OCI-LY3 (cell line): ENCODE measurements at regions not wholly inside any gene's neighbourhood (a gene's known extent, or its start where the extent isn't known, plus 50 kb on each side); places are given as distances from the start of the nearest gene placed in this dataset.

Experiments
- H2AFZ ChIP-seq: fragments of 200-600, 300-600 bp; shearing (Covaris generic); 2 replicates; pipeline ENCODE4 v1.6.0; 2014; ENCODE audit warnings: antibody characterized with exemption, low read depth, low read length
- H3K27ac ChIP-seq: fragments of 200-600, 300-600 bp; sonication (generic); 2 replicates; pipeline ENCODE4 v1.5.1; 2014; ENCODE audit warnings: mild to moderate bottlenecking, low read length, moderate library complexity, mixed read lengths
- H3K27me3 ChIP-seq: fragments of 200-600, 300-600 bp; sonication (generic); 2 replicates; pipeline ENCODE4 v1.6.1; 2014; ENCODE audit warnings: low read depth, low read length, mixed read lengths
- H3K36me3 ChIP-seq: fragments of 200-600, 300-600 bp; sonication (generic); replicated peaks from 2 replicates; pipeline ENCODE3; 2014; ENCODE audit warnings: low read depth, low read length, mixed read lengths
- H3K4me1 ChIP-seq: fragments of 300-600, 200-600 bp; sonication (generic); 2 replicates; pipeline ENCODE4 v1.6.1; 2014; ENCODE audit warnings: low read length, mixed read lengths
- H3K4me2 ChIP-seq: fragments of 200-600, 300-600 bp; sonication (generic); 2 replicates; pipeline ENCODE4 v1.6.1; 2014; ENCODE audit warnings: low read length, mixed read lengths
- H3K4me3 ChIP-seq: fragments of 300-600, 200-600 bp; sonication (generic); 2 replicates; pipeline ENCODE4 v1.5.1; 2014; ENCODE audit warnings: antibody characterized with exemption, mild to moderate bottlenecking, low read length, moderate library complexity
- H3K79me2 ChIP-seq: fragments of 300-600, 200-600 bp; shearing (Covaris generic); 2 replicates; pipeline ENCODE4 v1.6.1; 2014; ENCODE audit warnings: mild to moderate bottlenecking, low read length, mixed read lengths
- H3K9ac ChIP-seq: fragments of 300-600, 200-600 bp; shearing (Covaris generic); 2 replicates; pipeline ENCODE4 v1.6.0; 2014; ENCODE audit warnings: mild to moderate bottlenecking, low read length, moderate library complexity
- H3K9me3 ChIP-seq: fragments of 200-600, 300-600 bp; shearing (Covaris generic); 2 replicates; pipeline ENCODE4 v1.6.1; 2014; ENCODE audit warnings: low read length, mixed read lengths; ENCODE audit not compliant: insufficient read depth
- H4K20me1 ChIP-seq: fragments of 200-600, 300-600 bp; sonication (generic); 2 replicates; pipeline ENCODE4 v1.6.1; 2016; ENCODE audit warnings: low read length, mixed read lengths; ENCODE audit not compliant: insufficient read depth
- EZH2phosphoT487 ChIP-seq: fragments of 200-600 bp; shearing (Covaris generic); IDR thresholded peaks from 2 replicates; pipeline ENCODE4 v1.6.1; 2018; ENCODE audit warnings: antibody characterized with exemption, mixed run types, low read depth
- TF ChIP-seq, protein P1 (sequence below): fragments of 200-600, 300-600 bp; sonication (generic); IDR thresholded peaks from 2 replicates; pipeline ENCODE4 v1.5.1; 2014; ENCODE audit warnings: antibody characterized with exemption, low read length, low read depth

DNA sequence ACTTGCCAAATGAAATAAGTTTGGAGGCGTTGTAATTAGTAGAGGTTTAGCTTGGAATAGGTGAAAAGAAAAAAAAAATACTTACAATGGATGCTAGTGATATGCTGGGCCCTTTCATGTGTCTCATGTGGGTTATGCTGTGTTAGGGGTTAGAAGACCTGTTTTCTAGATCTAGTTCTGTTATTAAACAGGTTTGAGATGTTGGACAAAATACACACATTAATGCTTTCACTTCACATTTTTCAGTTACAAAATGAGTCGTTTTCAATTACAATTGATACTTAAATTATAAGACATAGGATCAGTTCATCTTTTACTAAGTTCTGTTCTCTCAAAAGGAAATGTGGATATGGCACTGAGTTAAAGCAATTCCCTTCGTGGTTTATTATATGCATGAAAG is 509.8 kb downstream of the EPM2A start:
- Histone ChIP-seq H3K4me3 (no peak overlapping the region), H2AFZ (no peak overlapping the region), H3K27ac (no peak overlapping the region), H3K79me2 (no peaks in the 10 kb centered on the region), H3K36me3 (no peaks in the 10 kb centered on the region), H3K4me1 (peaks cover 9% of the 10 kb centered on the region), H3K27me3 (peaks cover 11% of the 10 kb centered on the region; the same call in 1 of the 2 replicates), H3K9me3 (no peaks in the 10 kb centered on the region), H3K4me2 (0 out of 2 replicates have a peak overlapping the region, but pooled peaks have one; percentile 4), H3K9ac (no peak overlapping the region), H4K20me1 (no peaks in the 10 kb centered on the region)
- TF ChIP-seq, protein P1, sequence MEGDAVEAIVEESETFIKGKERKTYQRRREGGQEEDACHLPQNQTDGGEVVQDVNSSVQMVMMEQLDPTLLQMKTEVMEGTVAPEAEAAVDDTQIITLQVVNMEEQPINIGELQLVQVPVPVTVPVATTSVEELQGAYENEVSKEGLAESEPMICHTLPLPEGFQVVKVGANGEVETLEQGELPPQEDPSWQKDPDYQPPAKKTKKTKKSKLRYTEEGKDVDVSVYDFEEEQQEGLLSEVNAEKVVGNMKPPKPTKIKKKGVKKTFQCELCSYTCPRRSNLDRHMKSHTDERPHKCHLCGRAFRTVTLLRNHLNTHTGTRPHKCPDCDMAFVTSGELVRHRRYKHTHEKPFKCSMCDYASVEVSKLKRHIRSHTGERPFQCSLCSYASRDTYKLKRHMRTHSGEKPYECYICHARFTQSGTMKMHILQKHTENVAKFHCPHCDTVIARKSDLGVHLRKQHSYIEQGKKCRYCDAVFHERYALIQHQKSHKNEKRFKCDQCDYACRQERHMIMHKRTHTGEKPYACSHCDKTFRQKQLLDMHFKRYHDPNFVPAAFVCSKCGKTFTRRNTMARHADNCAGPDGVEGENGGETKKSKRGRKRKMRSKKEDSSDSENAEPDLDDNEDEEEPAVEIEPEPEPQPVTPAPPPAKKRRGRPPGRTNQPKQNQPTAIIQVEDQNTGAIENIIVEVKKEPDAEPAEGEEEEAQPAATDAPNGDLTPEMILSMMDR: no peak
- TF ChIP-seq EZH2phosphoT487: no peak

DNA sequence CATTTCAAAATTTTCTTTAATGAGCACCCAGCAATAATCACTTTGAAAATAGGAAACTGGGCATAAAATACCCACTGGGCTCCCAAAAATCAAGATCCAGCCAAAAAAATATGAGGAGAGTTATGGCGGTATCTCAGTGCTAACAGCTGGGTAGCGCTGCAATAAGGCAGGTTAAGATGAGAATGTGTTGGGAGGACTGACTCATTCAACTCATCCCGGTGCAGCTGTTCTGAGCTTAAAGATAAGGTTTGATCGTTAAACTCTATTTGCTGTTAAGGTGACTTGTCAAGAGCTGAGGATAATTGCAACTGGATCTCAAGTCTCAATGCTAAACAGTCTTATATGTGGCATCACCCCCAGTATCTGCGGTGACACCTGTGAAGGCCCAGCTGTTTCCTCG is 507.7 kb downstream of the EPM2A start:
- no peak overlapping the region for H2AFZ ChIP-seq
- no peak overlapping the region for H3K9ac ChIP-seq
- no peak overlapping the region for H3K4me3 ChIP-seq
- H3K79me2 ChIP-seq: no peaks in the 10 kb centered on the region
- H3K4me1 ChIP-seq: peaks cover 9% of the 10 kb centered on the region
- no peaks in the 10 kb centered on the region for H4K20me1 ChIP-seq
- TF ChIP-seq, protein P1: no peak
- TF ChIP-seq EZH2phosphoT487: no peak
- H3K4me2 ChIP-seq: no peak overlapping the region
- H3K36me3 ChIP-seq: no peaks in the 10 kb centered on the region
- no peak overlapping the region for H3K27ac ChIP-seq
- H3K27me3 ChIP-seq: peaks cover 11% of the 10 kb centered on the region; the same call in 1 of the 2 replicates
- no peaks in the 10 kb centered on the region for H3K9me3 ChIP-seq

DNA sequence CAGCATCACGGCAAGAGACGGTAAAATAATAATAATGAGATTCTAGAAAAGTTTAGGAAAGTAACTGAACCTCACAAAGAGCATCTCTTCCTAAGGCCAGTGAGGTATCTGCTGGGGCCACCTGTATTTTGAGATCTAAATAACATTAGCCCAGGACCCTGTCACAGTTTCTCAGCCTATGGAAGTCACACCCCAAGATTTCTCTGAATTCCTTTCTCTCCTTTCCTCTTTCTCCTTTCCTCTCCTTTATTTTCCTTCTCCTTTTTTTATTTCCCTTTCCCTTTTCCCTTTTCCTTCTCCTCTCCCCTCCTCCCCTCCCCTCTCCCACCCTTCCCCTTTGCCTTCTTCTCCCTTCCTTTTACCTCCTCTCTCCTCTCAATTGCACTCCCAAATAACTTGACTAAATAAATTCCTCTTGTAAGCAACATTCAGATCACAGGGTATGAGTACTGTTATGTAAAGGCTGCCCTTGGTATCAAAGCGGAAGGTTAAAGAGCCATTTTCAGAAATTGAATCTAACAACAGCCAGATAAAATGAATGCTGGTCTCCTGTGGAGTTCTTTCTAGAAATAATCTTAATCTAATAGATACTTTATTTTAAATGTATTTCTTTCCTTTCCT is 506.2 kb downstream of the EPM2A start:
- no peak overlapping the region for H3K4me3 ChIP-seq
- no peak overlapping the region for H3K9ac ChIP-seq
- H3K79me2 ChIP-seq: no peaks in the 10 kb centered on the region
- no peak overlapping the region for H2AFZ ChIP-seq
- TF ChIP-seq EZH2phosphoT487: no peak
- TF ChIP-seq, protein P1: no peak
- 0 out of 2 replicates have a peak, but pooled peaks cover 6% of the 10 kb centered on the region for H3K27me3 ChIP-seq
- H3K36me3 ChIP-seq: no peaks in the 10 kb centered on the region
- no peak overlapping the region for H3K27ac ChIP-seq
- H4K20me1 ChIP-seq: no peaks in the 10 kb centered on the region
- H3K9me3 ChIP-seq: no peaks in the 10 kb centered on the region
- peaks cover 9% of the 10 kb centered on the region for H3K4me1 ChIP-seq
- H3K4me2 ChIP-seq: no peak overlapping the region

DNA sequence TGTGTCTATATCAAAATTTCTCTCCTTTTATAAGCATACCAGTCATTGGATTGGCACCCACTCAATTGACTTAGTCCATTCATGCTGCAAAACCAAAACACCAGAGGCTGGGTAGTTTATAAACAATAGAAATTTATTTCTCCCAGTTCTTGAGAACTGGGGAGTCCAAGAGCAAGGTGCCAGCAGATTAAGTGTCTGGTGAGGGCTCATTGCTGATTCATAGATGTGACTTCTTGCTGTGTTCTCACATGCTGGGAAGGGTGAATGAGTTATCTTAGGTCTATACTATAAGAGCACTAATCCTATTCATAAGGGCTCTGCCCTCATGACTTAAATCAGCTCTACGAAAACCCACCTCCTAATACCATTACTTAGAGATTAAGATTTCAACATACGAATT is 501.4 kb downstream of the EPM2A start:
- no peaks in the 10 kb centered on the region for H3K27me3 ChIP-seq
- no peaks in the 10 kb centered on the region for H3K79me2 ChIP-seq
- H4K20me1 ChIP-seq: no peaks in the 10 kb centered on the region
- H3K27ac ChIP-seq: no peak overlapping the region
- no peaks in the 10 kb centered on the region for H3K9me3 ChIP-seq
- TF ChIP-seq, protein P1: no peak
- TF ChIP-seq EZH2phosphoT487: no peak
- no peaks in the 10 kb centered on the region for H3K36me3 ChIP-seq
- no peaks in the 10 kb centered on the region for H3K4me1 ChIP-seq
- no peak overlapping the region for H3K4me3 ChIP-seq
- H3K9ac ChIP-seq: no peak overlapping the region
- no peak overlapping the region for H2AFZ ChIP-seq
- no peak overlapping the region for H3K4me2 ChIP-seq
